Endothelial cell of umbilical vein (primary cell): ENCODE measurements at regions not wholly inside any gene's neighbourhood (a gene's known extent, or its start where the extent isn't known, plus 50 kb on each side); places are given as distances from the start of the nearest gene placed in this dataset.

Experiments used
- EZH2 ChIP-seq: IDR thresholded peaks from 2 replicates; pipeline ENCODE4 v1.6.1; 2012; ENCODE audit warnings: borderline replicate concordance, low read depth, mild to moderate bottlenecking, moderate library complexity, low read length, inconsistent platforms; ENCODE audit not compliant: severe bottlenecking
- FOS ChIP-seq: IDR thresholded peaks from 2 replicates; pipeline ENCODE4 v1.6.1; 2011; ENCODE audit warnings: mild to moderate bottlenecking, low read length, moderate library complexity, borderline replicate concordance; ENCODE audit not compliant: insufficient read depth
- JUN ChIP-seq: IDR thresholded peaks from 2 replicates; pipeline ENCODE4 v1.6.1; 2011; ENCODE audit warnings: borderline replicate concordance, low read depth; ENCODE audit not compliant: insufficient read length, insufficient read depth
- MYC ChIP-seq: IDR thresholded peaks from one replicate; pipeline ENCODE4 v1.6.1; 2011; ENCODE audit warnings: mild to moderate bottlenecking, low read depth, low read length
- POLR2A ChIP-seq: IDR thresholded peaks from 2 replicates; pipeline ENCODE4 v1.6.1; 2012; ENCODE audit warnings: low read depth, mild to moderate bottlenecking, control low read depth, low read length
- POLR2AphosphoS5 ChIP-seq: IDR thresholded peaks from 2 replicates; pipeline ENCODE4 v1.6.1; 2012; ENCODE audit warnings: low read depth, mild to moderate bottlenecking, control low read depth, low read length, moderate library complexity; ENCODE audit not compliant: insufficient read depth
- TF ChIP-seq, protein P1 (sequence below), 2 donors: IDR thresholded peaks; 1 replicate in 1 of 2; 2 replicates in 1 of 2; pipeline ENCODE4 v1.5.1; 2011; ENCODE audit warnings: low read length in 2 of 2, mild to moderate bottlenecking in 2 of 2, moderate library complexity in 2 of 2, control low read depth in 1 of 2, inconsistent platforms in 1 of 2, low read depth in 1 of 2; ENCODE audit not compliant: insufficient read depth in 1 of 2; ENCODE audit errors: extremely low read depth in 1 of 2
- TF ChIP-seq, protein P2 (sequence below): IDR thresholded peaks from 2 replicates; pipeline ENCODE4 v1.6.1; 2011; ENCODE audit not compliant: insufficient read depth, insufficient read length

DNA sequence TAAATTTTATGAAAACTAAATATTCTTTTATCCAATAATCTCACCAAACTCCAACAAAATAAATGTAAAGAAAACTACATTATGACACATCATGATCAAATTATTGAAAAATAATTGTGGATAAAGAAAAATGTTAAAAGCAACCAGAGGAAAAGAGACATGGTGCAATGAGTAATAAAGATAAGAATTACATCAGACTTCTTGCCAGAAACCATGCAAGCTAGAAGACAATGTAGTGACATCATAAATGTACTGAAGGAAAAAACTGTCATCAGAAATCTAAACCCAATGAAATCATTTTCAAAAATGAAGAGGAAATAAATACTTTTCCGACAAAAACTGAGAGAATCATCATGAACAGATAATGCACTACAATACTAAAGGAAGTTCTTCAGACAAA, 135.9 kb upstream of the EOLA2 start:
- TF ChIP-seq, protein P1, sequence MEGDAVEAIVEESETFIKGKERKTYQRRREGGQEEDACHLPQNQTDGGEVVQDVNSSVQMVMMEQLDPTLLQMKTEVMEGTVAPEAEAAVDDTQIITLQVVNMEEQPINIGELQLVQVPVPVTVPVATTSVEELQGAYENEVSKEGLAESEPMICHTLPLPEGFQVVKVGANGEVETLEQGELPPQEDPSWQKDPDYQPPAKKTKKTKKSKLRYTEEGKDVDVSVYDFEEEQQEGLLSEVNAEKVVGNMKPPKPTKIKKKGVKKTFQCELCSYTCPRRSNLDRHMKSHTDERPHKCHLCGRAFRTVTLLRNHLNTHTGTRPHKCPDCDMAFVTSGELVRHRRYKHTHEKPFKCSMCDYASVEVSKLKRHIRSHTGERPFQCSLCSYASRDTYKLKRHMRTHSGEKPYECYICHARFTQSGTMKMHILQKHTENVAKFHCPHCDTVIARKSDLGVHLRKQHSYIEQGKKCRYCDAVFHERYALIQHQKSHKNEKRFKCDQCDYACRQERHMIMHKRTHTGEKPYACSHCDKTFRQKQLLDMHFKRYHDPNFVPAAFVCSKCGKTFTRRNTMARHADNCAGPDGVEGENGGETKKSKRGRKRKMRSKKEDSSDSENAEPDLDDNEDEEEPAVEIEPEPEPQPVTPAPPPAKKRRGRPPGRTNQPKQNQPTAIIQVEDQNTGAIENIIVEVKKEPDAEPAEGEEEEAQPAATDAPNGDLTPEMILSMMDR (IDR thresholded peaks at IDR 0.05; ENCODE audit: extremely low read depth in 1 of 2, insufficient read depth in 1 of 2, low read depth in 1 of 2, low read length in 2 of 2): no peak
- no peak for TF ChIP-seq EZH2
- no peak for TF ChIP-seq POLR2A
- no peak for TF ChIP-seq JUN
- no peak for TF ChIP-seq MYC
- TF ChIP-seq FOS: no peak
- TF ChIP-seq, protein P2, sequence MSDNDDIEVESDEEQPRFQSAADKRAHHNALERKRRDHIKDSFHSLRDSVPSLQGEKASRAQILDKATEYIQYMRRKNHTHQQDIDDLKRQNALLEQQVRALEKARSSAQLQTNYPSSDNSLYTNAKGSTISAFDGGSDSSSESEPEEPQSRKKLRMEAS: no peak
- no peak for TF ChIP-seq POLR2AphosphoS5
